ENCODE measurements at regions not wholly inside any gene's neighbourhood (a gene's known extent, or its start where the extent isn't known, plus 50 kb on each side); places are given as distances from the start of the nearest gene placed in this dataset.

DNA sequence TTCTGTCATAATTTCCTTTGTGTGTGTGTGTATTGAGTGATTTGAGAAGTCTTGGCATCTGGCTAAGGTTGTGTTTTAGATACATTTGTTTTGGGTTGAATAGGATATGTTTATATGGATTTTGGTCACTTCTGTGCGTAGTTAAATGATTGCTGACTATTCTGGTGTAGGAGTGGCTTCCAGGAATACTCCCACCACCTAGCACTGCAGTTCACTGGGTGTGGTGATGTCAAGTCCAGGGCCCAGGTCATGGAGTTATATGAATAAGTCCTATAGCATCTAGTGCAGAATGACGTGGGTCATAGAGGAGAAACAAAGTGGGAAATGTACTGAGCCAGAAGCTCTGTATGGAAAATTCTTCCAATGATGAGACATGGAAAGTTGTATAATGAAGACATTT is 465.4 kb upstream of the CCL2 start:
- DNase-seq = no peak

DNA sequence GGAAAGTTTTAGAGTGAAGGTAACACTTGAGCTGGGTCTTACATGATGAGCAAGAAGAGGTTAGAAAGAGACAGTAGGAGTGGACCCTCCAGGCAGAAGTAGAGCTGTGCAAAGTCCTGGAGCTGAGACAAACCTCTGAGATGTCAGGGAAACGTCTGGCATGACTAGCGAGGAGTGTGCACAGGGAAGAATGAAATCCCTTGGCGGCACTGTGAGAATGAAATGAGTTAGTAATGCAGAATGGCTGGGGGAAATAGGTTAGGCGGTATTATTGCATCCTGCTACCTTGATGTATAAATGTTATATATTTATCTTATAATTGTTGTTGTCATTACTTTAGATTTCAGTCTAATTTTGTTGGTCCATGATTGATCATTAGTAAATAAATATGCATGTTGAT is 457.9 kb upstream of the CCL2 start:
- no peak for DNase-seq

GRCh38 chr17:33798308-33798707 is 456.8 kb upstream of the CCL2 start:
- DNase-seq = no peak

GRCh38 chr17:33802349-33803198 is 452.5 kb upstream of the CCL2 start:
- no peak for DNase-seq

GRCh38 chr17:33803199-33803685 is 451.8 kb upstream of the CCL2 start:
- no peak for DNase-seq

DNA sequence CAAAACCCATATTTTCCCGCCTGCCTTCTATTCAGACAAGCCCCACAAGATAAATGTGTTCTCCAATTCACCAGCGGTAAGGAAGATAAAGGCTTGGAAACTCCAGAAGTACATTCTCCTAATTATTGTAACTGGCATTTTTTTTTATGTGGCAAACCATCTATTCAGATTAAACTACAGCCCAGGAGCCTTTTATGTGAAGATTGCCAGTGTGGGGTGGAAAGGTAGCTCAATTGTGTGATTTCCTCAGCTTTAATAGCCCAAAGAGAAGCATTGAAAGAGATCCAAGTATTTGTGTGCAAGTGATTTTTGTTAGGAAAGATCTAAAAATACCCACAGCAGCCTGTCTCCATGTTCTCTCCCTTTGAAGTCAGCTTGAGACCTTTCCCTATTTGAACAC is 451.4 kb upstream of the CCL2 start:
- DNase-seq = no peak

DNA sequence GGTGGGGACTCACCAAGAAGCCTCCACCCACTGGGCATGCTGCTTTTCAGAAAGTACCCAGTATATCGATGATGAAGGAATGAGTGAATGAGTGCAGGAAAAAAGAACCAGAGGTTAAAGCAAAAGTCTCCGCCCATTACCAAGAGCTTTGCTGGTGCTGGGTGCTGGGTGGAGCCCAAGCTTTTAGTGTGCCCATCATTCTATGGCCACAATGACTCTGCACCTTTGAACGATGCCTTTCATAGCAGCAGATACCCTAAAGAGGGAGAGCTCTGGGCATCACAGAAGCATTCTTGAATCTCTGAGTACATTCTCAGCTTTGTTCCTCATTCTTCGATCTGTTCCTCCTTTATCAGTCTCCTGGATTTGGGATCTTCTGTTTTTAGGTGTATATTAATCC is 450.7 kb upstream of the CCL2 start:
- no peak for DNase-seq

DNA sequence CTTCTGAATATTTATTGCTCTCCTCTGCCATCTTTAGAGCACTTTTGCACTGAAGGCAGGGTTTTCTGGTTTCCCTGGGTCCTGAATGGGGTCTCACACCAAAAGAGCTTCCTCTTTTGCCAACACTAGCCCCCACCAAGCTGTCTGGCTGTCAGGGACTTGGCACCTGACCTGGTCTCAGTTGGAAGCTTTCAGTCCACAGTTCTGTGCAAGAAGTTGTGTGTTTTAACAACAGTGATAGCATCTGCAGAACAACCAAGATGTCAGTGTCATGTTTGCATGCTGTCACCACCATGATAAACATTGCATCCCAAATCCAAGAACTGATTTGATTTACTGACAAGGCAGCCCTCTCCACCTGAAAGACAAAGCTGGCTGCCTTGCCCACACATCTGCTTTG is 448.5 kb upstream of the CCL2 start:
- DNase-seq = no peak

DNA sequence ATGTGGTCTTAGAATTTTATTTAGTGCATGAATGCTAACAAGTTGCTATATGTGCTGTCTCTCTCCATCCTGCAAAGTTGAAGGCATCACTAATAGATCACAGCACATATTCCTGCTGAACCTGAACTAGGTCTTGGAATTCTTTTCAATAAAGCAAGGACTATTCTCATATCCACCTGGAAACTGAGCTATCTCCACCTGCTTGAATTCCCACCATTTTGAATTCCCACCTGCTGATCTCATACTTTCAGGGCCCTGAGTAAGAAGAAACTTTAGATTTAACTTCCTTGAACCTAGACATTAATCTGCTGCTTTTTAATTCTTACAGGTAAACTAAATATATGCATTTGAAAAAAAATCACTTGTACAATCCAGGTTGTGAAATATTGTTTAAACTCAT is 445.3 kb upstream of the CCL2 start:
- DNase-seq = no peak

DNA sequence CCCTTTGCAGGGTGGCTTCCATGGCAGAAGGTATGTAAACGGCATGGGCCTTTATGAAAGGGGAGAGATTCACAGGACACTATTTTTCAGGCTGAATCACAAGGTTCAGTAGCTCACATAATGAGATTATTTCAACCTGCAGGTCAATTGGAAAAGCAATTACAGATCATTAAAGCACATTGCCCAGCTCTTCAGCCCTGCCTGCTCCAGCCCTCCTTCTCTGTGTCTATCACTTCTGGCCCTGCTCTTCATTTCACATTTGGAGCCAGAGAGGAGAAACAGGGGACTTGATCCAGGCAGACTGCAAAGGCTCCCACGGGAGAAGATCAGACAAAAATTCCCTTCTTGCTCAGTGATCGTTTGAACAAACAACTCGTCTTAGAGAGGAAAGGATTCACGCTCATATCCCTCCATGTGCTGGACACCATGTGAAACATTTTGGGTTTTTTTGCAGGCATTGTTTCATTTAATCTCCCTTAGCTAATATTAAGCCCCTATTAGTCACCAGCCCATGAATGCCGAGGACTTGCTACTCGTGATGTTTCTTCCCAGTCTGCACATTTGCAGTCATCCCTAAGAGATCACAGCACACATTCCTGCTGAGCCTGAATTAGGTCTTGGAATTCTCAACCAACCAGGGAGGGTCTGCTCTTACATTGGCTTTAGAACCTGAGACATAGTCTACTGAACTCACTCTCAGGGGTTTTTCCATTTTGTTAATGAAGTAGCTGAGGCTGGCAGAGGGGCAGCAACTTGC is 443.9 kb upstream of the CCL2 start:
- peak; percentile 65 for DNase-seq

DNA sequence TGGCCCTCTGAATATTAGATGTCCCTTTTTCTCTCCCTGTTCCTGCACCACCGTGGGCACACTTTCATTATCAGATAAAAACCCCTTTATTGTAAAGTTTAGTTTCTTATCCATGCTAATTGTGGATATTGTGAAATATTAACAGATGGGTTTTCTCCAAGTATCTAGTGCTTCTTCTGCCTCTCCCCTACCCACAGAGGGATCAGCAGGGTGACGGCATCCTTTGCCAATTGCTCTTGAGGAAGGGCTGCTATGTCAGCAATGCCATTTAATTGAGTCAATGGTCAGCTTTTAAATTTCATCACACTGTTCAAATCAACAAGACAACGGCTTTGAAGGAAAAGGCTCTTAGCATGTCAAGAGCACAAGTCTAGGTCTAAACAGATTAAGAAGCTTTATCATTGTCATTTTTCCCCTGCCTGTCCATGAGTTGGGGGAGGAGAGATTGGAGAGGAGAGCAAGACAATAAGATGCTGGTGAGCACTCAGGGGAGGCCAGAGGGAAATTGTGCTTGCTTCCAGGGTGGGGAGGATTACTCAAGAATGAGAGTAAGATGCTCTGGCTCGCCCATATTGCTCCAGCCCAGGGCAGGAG is 443.0 kb upstream of the CCL2 start:
- DNase-seq = peak; percentile 25

DNA sequence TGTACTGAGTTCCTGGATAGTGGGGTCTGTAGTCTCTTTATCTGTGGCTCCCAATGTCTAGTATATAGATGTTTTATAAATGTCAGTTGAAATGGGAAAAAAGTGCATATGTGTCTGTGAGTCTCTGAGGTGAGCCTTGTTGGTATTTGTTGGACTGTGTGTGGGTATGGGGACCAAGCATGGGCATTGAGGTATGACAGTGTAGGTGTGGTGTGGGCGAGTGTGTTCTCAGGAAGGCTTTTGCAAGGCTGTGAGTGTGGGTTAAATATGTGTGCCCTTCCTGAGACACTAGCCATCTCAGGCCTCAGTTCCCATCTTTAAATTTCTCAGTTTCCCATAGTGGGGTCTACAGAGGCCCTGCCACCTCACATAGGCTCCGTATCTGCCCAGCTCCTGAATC is 440.2 kb upstream of the CCL2 start:
- peak; percentile 22 for DNase-seq

- no peak for DNase-seq
These were observed 439.0 kb upstream of the CCL2 start for GRCh38 chr17:33816036-33816435.

GRCh38 chr17:33816842-33817617 is 438.1 kb upstream of the CCL2 start:
- DNase-seq = no peak

DNA sequence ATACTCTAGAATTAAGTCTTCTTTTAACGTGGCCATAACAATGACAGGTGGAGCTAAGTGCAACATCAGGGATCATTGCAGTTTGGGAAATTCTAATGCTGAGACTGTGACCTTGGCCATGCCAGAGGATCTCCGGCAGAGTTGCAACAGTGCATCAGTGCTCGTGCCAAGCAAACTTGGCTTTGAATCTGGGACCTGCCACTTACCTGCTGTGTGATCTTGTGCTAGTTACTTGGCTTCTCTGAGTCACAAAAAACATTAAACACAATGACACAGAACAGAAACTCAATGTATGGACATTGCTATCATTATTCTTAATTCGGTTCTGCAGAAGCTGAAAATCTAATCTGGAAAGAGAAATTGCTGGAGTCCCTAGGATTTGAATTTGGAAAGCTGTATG is 435.5 kb upstream of the CCL2 start:
- DNase-seq = no peak

DNA sequence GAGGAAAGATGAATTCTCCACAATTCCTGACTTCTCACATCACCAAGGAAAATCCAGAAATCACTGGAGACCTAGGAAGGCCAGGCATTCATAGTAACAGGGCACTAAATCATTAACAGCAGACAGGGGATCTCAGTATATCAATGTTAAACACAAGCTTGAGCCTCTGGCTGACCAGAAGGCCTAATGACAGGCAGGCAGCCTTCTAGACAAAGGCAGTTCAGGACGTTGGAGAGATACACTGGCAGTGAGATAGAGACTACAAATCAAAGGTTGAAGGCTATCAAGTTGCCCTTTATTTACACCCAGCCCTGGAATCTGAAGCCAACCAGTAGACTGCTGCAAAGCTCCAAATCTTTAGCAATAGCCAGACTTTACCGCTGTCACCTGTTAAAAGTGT is 422.8 kb upstream of the CCL2 start:
- DNase-seq = peak; percentile 63

- no peak for DNase-seq
These were observed 417.8 kb upstream of the CCL2 start for GRCh38 chr17:33837281-33837680.

GRCh38 chr17:33838281-33838680 is 416.8 kb upstream of the CCL2 start:
- DNase-seq = no peak

- peak; percentile 42 for DNase-seq
These were observed 407.2 kb upstream of the CCL2 start for GRCh38 chr17:33847900-33848299.

DNA sequence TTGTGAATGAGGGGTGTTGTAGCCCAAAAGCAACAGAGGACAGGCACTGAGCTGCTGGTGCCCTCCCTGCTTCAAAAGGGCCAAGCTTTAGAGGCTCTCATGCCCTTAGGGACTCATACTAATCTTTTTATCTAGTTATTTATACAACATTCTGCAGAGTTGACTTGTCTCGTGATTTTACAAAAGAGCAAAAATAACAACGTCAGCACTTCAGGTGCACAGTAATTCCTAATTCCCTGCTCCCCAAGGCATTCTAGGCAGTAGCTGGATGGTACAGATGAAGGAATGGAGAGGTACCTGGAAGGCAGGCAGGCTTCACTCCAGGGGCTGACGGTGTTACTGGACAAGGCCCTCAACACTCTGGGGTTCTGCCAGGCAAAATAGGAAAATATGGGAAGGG is 406.7 kb upstream of the CCL2 start:
- no peak for DNase-seq

GRCh38 chr17:33854596-33854995 is 400.5 kb upstream of the CCL2 start:
- no peak for DNase-seq

GRCh38 chr17:33858121-33858520 is 397.0 kb upstream of the CCL2 start:
- DNase-seq = no peak

GRCh38 chr17:33858682-33859081 is 396.4 kb upstream of the CCL2 start:
- no peak for DNase-seq
